Adrenal gland (tissue), 5 donors: ENCODE measurements at regions not wholly inside any gene's neighbourhood (a gene's known extent, or its start where the extent isn't known, plus 50 kb on each side); places are given as distances from the start of the nearest gene placed in this dataset.

Source experiments
- POLR2A ChIP-seq, 2 donors: fragments of 450-650 bp; IDR thresholded peaks; one replicate each; pipeline ENCODE4 v1.6.1; 2017; ENCODE audit warnings: antibody characterized with exemption in 2 of 2, mild to moderate bottlenecking in 2 of 2, moderate library complexity in 1 of 2
- TF ChIP-seq, protein P1 (sequence below), 6 experiments: fragments of 450-650 bp in 4 of 6; fragments of 200-600 bp in 2 of 6; sonication (generic) in 1 of 6; IDR thresholded peaks; 1 replicate in 5 of 6; 2 replicates in 1 of 6; pipeline versions ENCODE4 v1.5.1 to v1.8.0; 2016 to 2021; ENCODE audit warnings: antibody characterized with exemption in 6 of 6, mild to moderate bottlenecking in 2 of 6, moderate library complexity in 1 of 6
- donor health status: DM: no; HTN: no; CAD: no.

- TF ChIP-seq, protein P1, sequence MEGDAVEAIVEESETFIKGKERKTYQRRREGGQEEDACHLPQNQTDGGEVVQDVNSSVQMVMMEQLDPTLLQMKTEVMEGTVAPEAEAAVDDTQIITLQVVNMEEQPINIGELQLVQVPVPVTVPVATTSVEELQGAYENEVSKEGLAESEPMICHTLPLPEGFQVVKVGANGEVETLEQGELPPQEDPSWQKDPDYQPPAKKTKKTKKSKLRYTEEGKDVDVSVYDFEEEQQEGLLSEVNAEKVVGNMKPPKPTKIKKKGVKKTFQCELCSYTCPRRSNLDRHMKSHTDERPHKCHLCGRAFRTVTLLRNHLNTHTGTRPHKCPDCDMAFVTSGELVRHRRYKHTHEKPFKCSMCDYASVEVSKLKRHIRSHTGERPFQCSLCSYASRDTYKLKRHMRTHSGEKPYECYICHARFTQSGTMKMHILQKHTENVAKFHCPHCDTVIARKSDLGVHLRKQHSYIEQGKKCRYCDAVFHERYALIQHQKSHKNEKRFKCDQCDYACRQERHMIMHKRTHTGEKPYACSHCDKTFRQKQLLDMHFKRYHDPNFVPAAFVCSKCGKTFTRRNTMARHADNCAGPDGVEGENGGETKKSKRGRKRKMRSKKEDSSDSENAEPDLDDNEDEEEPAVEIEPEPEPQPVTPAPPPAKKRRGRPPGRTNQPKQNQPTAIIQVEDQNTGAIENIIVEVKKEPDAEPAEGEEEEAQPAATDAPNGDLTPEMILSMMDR (IDR thresholded peaks at IDR 0.05): no peak
- no peak for TF ChIP-seq POLR2A (IDR thresholded peaks at IDR 0.05)
Observed at GRCh38 chr2:184359379-184359778, 238.9 kb upstream of the ZNF804A start.
